H1 (cell line): ENCODE measurements at regions not wholly inside any gene's neighbourhood (a gene's known extent, or its start where the extent isn't known, plus 50 kb on each side); places are given as distances from the start of the nearest gene placed in this dataset.

Experiments used
- CTCF ChIA-PET: fragments of 300-600 bp; sonication (Branson Sonifier 250); formaldehyde crosslinking; loops from one replicate; lab custom pipeline; 2021; ENCODE audit not compliant: partially characterized antibody; lab: Charles Lee
- POLR2A ChIA-PET: fragments of 300-600 bp; sonication (Branson Sonifier 250); formaldehyde crosslinking; loops from one replicate; lab custom pipeline; 2021; ENCODE audit warnings: inconsistent platforms; ENCODE audit not compliant: partially characterized antibody; lab: Charles Lee
- DNase-seq, 2 experiments: peaks; one replicate each; pipeline versions ENCODE4 v3.0.0 to v3.0.0-alpha.2; 2010 to 2022; ENCODE audit warnings: low spot score in 2 of 2, low read depth in 1 of 2, mixed read lengths in 1 of 2
- FAIRE-seq: peaks from 2 replicates; lab custom pipeline; 2011; peaks lifted over from hg19 to GRCh38; lab: Jason Lieb, UNC
- H2AFZ ChIP-seq: 2 replicates; pipeline ENCODE4 v1.8.1; 2012; ENCODE audit warnings: low read length, inconsistent platforms
- H2AK5ac ChIP-seq: 2 replicates; pipeline ENCODE4 v1.6.1; 2013; ENCODE audit warnings: low read depth, low read length
- H2BK120ac ChIP-seq: replicated peaks from 2 replicates; pipeline ENCODE3; 2013; ENCODE audit warnings: low read depth, low read length, inconsistent platforms
- H2BK12ac ChIP-seq: 2 replicates; pipeline ENCODE4 v1.6.1; 2013; ENCODE audit warnings: low read depth, low read length
- H2BK15ac ChIP-seq: 2 replicates; pipeline ENCODE4 v1.6.1; 2013; ENCODE audit warnings: low read length
- H2BK20ac ChIP-seq: 2 replicates; pipeline ENCODE4 v1.6.1; 2013; ENCODE audit warnings: low read length
- H2BK5ac ChIP-seq: 2 replicates; pipeline ENCODE4 v1.6.1; 2013; ENCODE audit warnings: low read depth, low read length
- H3K14ac ChIP-seq: 2 replicates; pipeline ENCODE4 v1.6.1; 2013; ENCODE audit warnings: inconsistent platforms; ENCODE audit not compliant: insufficient read length
- H3K18ac ChIP-seq: 2 replicates; pipeline ENCODE4 v1.6.1; 2013; ENCODE audit warnings: low read length; ENCODE audit errors: extremely low read depth
- H3K23ac ChIP-seq: 2 replicates; pipeline ENCODE4 v1.6.1; 2013; ENCODE audit warnings: inconsistent platforms; ENCODE audit not compliant: insufficient read length
- H3K23me2 ChIP-seq: 2 replicates; pipeline ENCODE4 v1.6.1; 2013; ENCODE audit warnings: low read depth, low read length
- H3K27ac ChIP-seq: 2 replicates; pipeline ENCODE4 v1.6.1; 2011; ENCODE audit warnings: low read depth, low read length, inconsistent platforms
- H3K27me3 ChIP-seq, 4 experiments: replicated peaks in 1 of 4; 1 replicate in 1 of 4; 2 replicates in 3 of 4; pipeline versions ENCODE4 v1.6.1 to v1.8.1; 2011 to 2013; ENCODE audit warnings: low read length in 3 of 4, mild to moderate bottlenecking in 3 of 4, inconsistent platforms in 2 of 4, mixed read lengths in 2 of 4, moderate library complexity in 1 of 4; ENCODE audit not compliant: control insufficient read depth in 3 of 4, insufficient read depth in 3 of 4; ENCODE audit errors: extremely low read depth in 1 of 4
- H3K36me3 ChIP-seq, 4 experiments: 2 replicates each; pipeline versions ENCODE4 v1.6.1 to v1.8.1; 2011 to 2013; ENCODE audit warnings: mild to moderate bottlenecking in 4 of 4, low read length in 3 of 4, moderate library complexity in 2 of 4, control low read depth in 1 of 4, inconsistent platforms in 1 of 4; ENCODE audit not compliant: insufficient read depth in 4 of 4, control insufficient read depth in 2 of 4
- H3K4ac ChIP-seq: replicated peaks from 2 replicates; pipeline ENCODE3; 2013; ENCODE audit warnings: low read length, low read depth, mixed read lengths, inconsistent platforms; ENCODE audit not compliant: insufficient read length
- H3K4me1 ChIP-seq, 4 experiments: replicated peaks in 1 of 4; 1 replicate in 1 of 4; 2 replicates in 3 of 4; pipeline versions ENCODE4 v1.6.1 to v1.8.1; 2011 to 2013; ENCODE audit warnings: low read length in 3 of 4, inconsistent platforms in 2 of 4, mixed read lengths in 1 of 4; ENCODE audit not compliant: insufficient read depth in 4 of 4, control insufficient read depth in 3 of 4
- H3K4me2 ChIP-seq, 2 experiments: 2 replicates each; pipeline versions ENCODE4 v1.6.1 to v1.8.1; 2011 to 2013; ENCODE audit warnings: low read depth in 2 of 2, low read length in 2 of 2, control low read depth in 1 of 2, inconsistent platforms in 1 of 2, mild to moderate bottlenecking in 1 of 2; ENCODE audit not compliant: insufficient read depth in 1 of 2
- H3K4me3 ChIP-seq, 4 experiments: fragments of 200-600, 300-600 bp in 1 of 4; sonication (generic), shearing (Covaris generic), sonication (Bioruptor Twin) in 1 of 4; 2 replicates each; pipeline versions ENCODE4 v1.5.1 to v1.8.1; 2011 to 2016; ENCODE audit warnings: low read length in 4 of 4, low read depth in 3 of 4, control low read depth in 2 of 4, inconsistent platforms in 2 of 4, mild to moderate bottlenecking in 2 of 4, mixed read lengths in 1 of 4, moderate library complexity in 1 of 4; ENCODE audit not compliant: insufficient read depth in 2 of 4; ENCODE audit errors: extremely low read depth in 1 of 4
- H3K56ac ChIP-seq: replicated peaks from 2 replicates; pipeline ENCODE3; 2013; ENCODE audit warnings: low read depth, mild to moderate bottlenecking, mixed read lengths, low read length, inconsistent platforms; ENCODE audit not compliant: insufficient read length
- H3K79me1 ChIP-seq: 2 replicates; pipeline ENCODE4 v1.6.1; 2013; ENCODE audit warnings: low read depth, low read length, control low read depth
- H3K79me2 ChIP-seq, 2 experiments: 2 replicates each; pipeline versions ENCODE4 v1.6.1 to v1.8.1; 2012 to 2013; ENCODE audit warnings: low read length in 2 of 2, mild to moderate bottlenecking in 2 of 2, inconsistent platforms in 1 of 2; ENCODE audit not compliant: insufficient read depth in 2 of 2, control insufficient read depth in 1 of 2
- H3K9ac ChIP-seq, 4 experiments: replicated peaks in 1 of 4; 1 replicate in 1 of 4; 2 replicates in 3 of 4; pipeline versions ENCODE4 v1.6.1 to v1.8.1; 2011 to 2013; ENCODE audit warnings: low read depth in 3 of 4, low read length in 3 of 4, control low read depth in 2 of 4, mild to moderate bottlenecking in 2 of 4, moderate library complexity in 2 of 4, inconsistent platforms in 1 of 4; ENCODE audit errors: extremely low read depth in 1 of 4
- H3K9me3 ChIP-seq, 2 experiments: 2 replicates each; pipeline versions ENCODE4 v1.6.1 to v1.8.1; 2012 to 2013; ENCODE audit warnings: mild to moderate bottlenecking in 2 of 2, moderate library complexity in 2 of 2, control low read depth in 1 of 2, inconsistent platforms in 1 of 2, low read depth in 1 of 2, low read length in 1 of 2, mixed read lengths in 1 of 2; ENCODE audit not compliant: insufficient read depth in 2 of 2
- H4K20me1 ChIP-seq, 2 experiments: replicated peaks in 1 of 2; 2 replicates each; pipeline versions ENCODE3 to v1.8.1; 2011 to 2013; ENCODE audit warnings: inconsistent platforms in 2 of 2, low read length in 2 of 2, mild to moderate bottlenecking in 1 of 2; ENCODE audit not compliant: insufficient read depth in 2 of 2, control insufficient read depth in 1 of 2
- H4K5ac ChIP-seq: 2 replicates; pipeline ENCODE4 v1.6.1; 2013; ENCODE audit warnings: low read length, low read depth, mixed read lengths, inconsistent platforms; ENCODE audit not compliant: insufficient read length
- H4K8ac ChIP-seq: 2 replicates; pipeline ENCODE4 v1.8.0; 2013; ENCODE audit warnings: mild to moderate bottlenecking, moderate library complexity, low read length, inconsistent platforms; ENCODE audit not compliant: insufficient read depth; ENCODE audit errors: extremely low read depth
- H4K91ac ChIP-seq: replicated peaks from 2 replicates; pipeline ENCODE3; 2013; ENCODE audit warnings: low read length, mixed read lengths, inconsistent platforms; ENCODE audit not compliant: insufficient read length
- CTCF ChIP-seq, 3 experiments: IDR thresholded peaks; 1 replicate in 2 of 3; 2 replicates in 1 of 3; pipeline versions ENCODE4 v1.5.1 to v1.6.1; 2011; ENCODE audit warnings: low read length in 3 of 3, mild to moderate bottlenecking in 3 of 3, inconsistent platforms in 2 of 3, low read depth in 1 of 3, moderate library complexity in 1 of 3; ENCODE audit not compliant: insufficient read depth in 1 of 3; ENCODE audit errors: control extremely low read depth in 1 of 3
- NANOG ChIP-seq: IDR thresholded peaks from 2 replicates; pipeline ENCODE4 v1.6.1; 2011; ENCODE audit warnings: low read length, low read depth, mild to moderate bottlenecking, inconsistent platforms; ENCODE audit not compliant: insufficient read depth, poor library complexity, severe bottlenecking
- SAP30 ChIP-seq: fragments of 300-600 bp; sonication (generic); IDR thresholded peaks from 2 replicates; pipeline ENCODE4 v1.7.1; 2012; ENCODE audit warnings: low read length, moderate library complexity, mild to moderate bottlenecking, inconsistent platforms; ENCODE audit not compliant: insufficient read depth, insufficient replicate concordance
- SIX5 ChIP-seq: IDR thresholded peaks from 2 replicates; pipeline ENCODE4 v1.6.1; 2011; ENCODE audit warnings: mild to moderate bottlenecking, low read depth, low read length
- WGBS, 2 experiments: shearing (Covaris generic) in 1 of 2; methylation state at CpG; one replicate each; pipeline versions ENCODE4 v1.1.6 to v1.1.7; 2013 to 2015; ENCODE audit warnings: low lambda C conversion rate in 2 of 2, mixed read lengths in 2 of 2, inconsistent platforms in 1 of 2, low coverage in 1 of 2, missing lambda C conversion rate in 1 of 2; ENCODE audit not compliant: insufficient replicate concordance in 2 of 2, insufficient coverage in 1 of 2, insufficient read length in 1 of 2; ENCODE audit errors: extremely low coverage in 1 of 2, missing lambda C conversion rate in 1 of 2; 5-methylcytosine and 5-hydroxymethylcytosine counted together
- TF ChIP-seq, protein P1 (sequence below): IDR thresholded peaks from 2 replicates; pipeline ENCODE4 v1.6.1; 2012; ENCODE audit warnings: inconsistent platforms

GRCh38 chr19:28319227-28319626 lies 893.7 kb downstream of the UQCRFS1 start:
- FAIRE-seq, result no peak
- Histone ChIP-seq H3K23me2 (no peaks in the 10 kb centered on the region), H3K23ac (no peak overlapping the region), H2AK5ac (no peak overlapping the region), H2BK20ac (no peak overlapping the region), H3K4ac (no peak overlapping the region), H2BK5ac (no peak overlapping the region), H2BK15ac (no peak overlapping the region), H3K27me3 (0 out of 7 replicates have a peak, but pooled peaks cover 0 to 2% (median 0%) of the 10 kb centered on the region in 4 experiments), H3K27ac (no peak overlapping the region), H3K9ac (no peak overlapping the region), H4K91ac (no peak overlapping the region), H3K36me3 (no peaks in the 10 kb centered on the region), H4K5ac (no peak overlapping the region), H3K9me3 (no peaks in the 10 kb centered on the region), H3K4me1 (peaks cover 2 to 11% (median 6%) of the 10 kb centered on the region in 4 experiments; a peak in 6 of 7 replicates), H4K20me1 (no peaks in the 10 kb centered on the region), H4K8ac (no peak overlapping the region), H2BK120ac (no peak overlapping the region), H2BK12ac (no peak overlapping the region), H3K56ac (no peak overlapping the region), H3K79me2 (no peaks in the 10 kb centered on the region), H3K4me3 (no peak overlapping the region), H3K4me2 (no peak overlapping the region), H3K18ac (no peak overlapping the region), H3K14ac (no peak overlapping the region), H3K79me1 (no peaks in the 10 kb centered on the region), H2AFZ (no peak overlapping the region)
- WGBS, 2 experiments, result 89% methylated on average over 2 of the region's 2 CpGs; no CpG with 5 or more reads in 1 of the 2 experiments
- CTCF ChIA-PET, result interaction anchor here (0.7 to 20.3 kb wide), 10 partner anchors 9 to 351 kb away, joined by 3 to 289 read pairs (median 4); no protein-coding TSS in a partner anchor
- TF ChIP-seq SIX5, result no peak
- TF ChIP-seq, protein P1, sequence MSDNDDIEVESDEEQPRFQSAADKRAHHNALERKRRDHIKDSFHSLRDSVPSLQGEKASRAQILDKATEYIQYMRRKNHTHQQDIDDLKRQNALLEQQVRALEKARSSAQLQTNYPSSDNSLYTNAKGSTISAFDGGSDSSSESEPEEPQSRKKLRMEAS, result no peak
- no peak for TF ChIP-seq NANOG
- TF ChIP-seq CTCF (IDR thresholded peaks at IDR 0.05; ENCODE audit: control extremely low read depth in 1 of 3, insufficient read depth in 1 of 3, low read depth in 1 of 3, low read length in 3 of 3), result no peak
- no peak for TF ChIP-seq SAP30
- no peak for DNase-seq
- POLR2A ChIA-PET, result interaction anchor here (1.4 kb wide), 1 partner anchor 10 kb away, joined by 3 read pairs; no protein-coding TSS in a partner anchor
